MM.1S (cell line): ENCODE measurements at regions not wholly inside any gene's neighbourhood (a gene's known extent, or its start where the extent isn't known, plus 50 kb on each side); places are given as distances from the start of the nearest gene placed in this dataset.

Experiments used
- DNase-seq: peaks from one replicate; pipeline ENCODE4 v3.0.0-alpha.2; 2015
- H2AFZ ChIP-seq: fragments of 300-600 bp; sonication (generic); 2 replicates; pipeline ENCODE4 v1.6.0; 2016; ENCODE audit warnings: antibody characterized with exemption, low read length
- H3F3A ChIP-seq: fragments of 300-600 bp; sonication (generic); 2 replicates; pipeline ENCODE4 v1.6.1; 2016; ENCODE audit warnings: mild to moderate bottlenecking, antibody characterized with exemption, low read length, moderate library complexity, mixed read lengths; ENCODE audit not compliant: insufficient read depth
- H3K27ac ChIP-seq: fragments of 300-600 bp; sonication (generic); 2 replicates; pipeline ENCODE4 v1.5.1; 2016; ENCODE audit warnings: mild to moderate bottlenecking, low read length
- H3K27me3 ChIP-seq: fragments of 300-600 bp; sonication (generic); replicated peaks from 2 replicates; pipeline ENCODE4 v1.6.0; 2016; ENCODE audit warnings: low read length; ENCODE audit not compliant: insufficient read depth
- H3K36me3 ChIP-seq: fragments of 300-600 bp; sonication (generic); replicated peaks from 2 replicates; pipeline ENCODE4 v1.6.1; 2016; ENCODE audit warnings: mild to moderate bottlenecking, low read length, mixed read lengths; ENCODE audit not compliant: insufficient read depth
- H3K4me1 ChIP-seq: fragments of 300-600 bp; sonication (generic); 2 replicates; pipeline ENCODE4 v1.6.1; 2016; ENCODE audit warnings: low read length, mixed read lengths
- H3K4me2 ChIP-seq: fragments of 300-600 bp; sonication (generic); 2 replicates; pipeline ENCODE4 v1.6.0; 2016; ENCODE audit warnings: low read depth, low read length
- H3K4me3 ChIP-seq: fragments of 300-600 bp; sonication (generic); 2 replicates; pipeline ENCODE4 v1.5.1; 2016; ENCODE audit warnings: low read length, mixed read lengths
- H3K79me2 ChIP-seq: fragments of 300-600 bp; sonication (generic); 2 replicates; pipeline ENCODE4 v1.6.1; 2016; ENCODE audit warnings: mixed run types, low read length, mixed read lengths
- H3K9ac ChIP-seq: fragments of 300-600 bp; sonication (generic); 2 replicates; pipeline ENCODE4 v1.6.1; 2016; ENCODE audit warnings: low read length, mixed read lengths
- H3K9me2 ChIP-seq: fragments of 300-600 bp; sonication (generic); replicated peaks from 2 replicates; pipeline ENCODE4 v1.6.1; 2016; ENCODE audit warnings: mild to moderate bottlenecking, low read length, mixed read lengths; ENCODE audit not compliant: insufficient read depth
- H3K9me3 ChIP-seq: fragments of 300-600 bp; sonication (generic); replicated peaks from 2 replicates; pipeline ENCODE4 v1.6.1; 2016; ENCODE audit warnings: mild to moderate bottlenecking, low read length, mixed read lengths; ENCODE audit not compliant: insufficient read depth
- H4K20me1 ChIP-seq: fragments of 300-600 bp; sonication (generic); 2 replicates; pipeline ENCODE4 v1.6.1; 2016; ENCODE audit warnings: mild to moderate bottlenecking, low read length, moderate library complexity, mixed read lengths; ENCODE audit not compliant: insufficient read depth
- EZH2 ChIP-seq: fragments of 300-600 bp; sonication (generic); optimal IDR thresholded peaks from 2 replicates; pipeline ENCODE3; 2017; ENCODE audit warnings: low read depth, mild to moderate bottlenecking, antibody characterized with exemption, low read length, mixed read lengths
- EZH2phosphoT487 ChIP-seq: fragments of 300-600 bp; sonication (generic); IDR thresholded peaks from 2 replicates; pipeline ENCODE4 v1.6.1; 2018; ENCODE audit warnings: antibody characterized with exemption, low read length
- TF ChIP-seq, protein P1 (sequence below): fragments of 300-600 bp; sonication (generic); IDR thresholded peaks from 2 replicates; pipeline ENCODE4 v1.5.1; 2016; ENCODE audit warnings: antibody characterized with exemption, low read length, mixed read lengths

- no peaks in the 10 kb centered on the region for H3K4me1 ChIP-seq
- no peaks in the 10 kb centered on the region for H3K36me3 ChIP-seq
- H3K4me3 ChIP-seq = no peak overlapping the region
- no peak for DNase-seq
- H3K27ac ChIP-seq = no peak overlapping the region
- H3K79me2 ChIP-seq = no peaks in the 10 kb centered on the region
- no peaks in the 10 kb centered on the region for H3K9me2 ChIP-seq
- no peaks in the 10 kb centered on the region for H3F3A ChIP-seq
- no peaks in the 10 kb centered on the region for H4K20me1 ChIP-seq
- no peak overlapping the region for H2AFZ ChIP-seq
- H3K9me3 ChIP-seq = no peaks in the 10 kb centered on the region
- TF ChIP-seq EZH2 (no peak), EZH2phosphoT487 (no peak)
- TF ChIP-seq, protein P1, sequence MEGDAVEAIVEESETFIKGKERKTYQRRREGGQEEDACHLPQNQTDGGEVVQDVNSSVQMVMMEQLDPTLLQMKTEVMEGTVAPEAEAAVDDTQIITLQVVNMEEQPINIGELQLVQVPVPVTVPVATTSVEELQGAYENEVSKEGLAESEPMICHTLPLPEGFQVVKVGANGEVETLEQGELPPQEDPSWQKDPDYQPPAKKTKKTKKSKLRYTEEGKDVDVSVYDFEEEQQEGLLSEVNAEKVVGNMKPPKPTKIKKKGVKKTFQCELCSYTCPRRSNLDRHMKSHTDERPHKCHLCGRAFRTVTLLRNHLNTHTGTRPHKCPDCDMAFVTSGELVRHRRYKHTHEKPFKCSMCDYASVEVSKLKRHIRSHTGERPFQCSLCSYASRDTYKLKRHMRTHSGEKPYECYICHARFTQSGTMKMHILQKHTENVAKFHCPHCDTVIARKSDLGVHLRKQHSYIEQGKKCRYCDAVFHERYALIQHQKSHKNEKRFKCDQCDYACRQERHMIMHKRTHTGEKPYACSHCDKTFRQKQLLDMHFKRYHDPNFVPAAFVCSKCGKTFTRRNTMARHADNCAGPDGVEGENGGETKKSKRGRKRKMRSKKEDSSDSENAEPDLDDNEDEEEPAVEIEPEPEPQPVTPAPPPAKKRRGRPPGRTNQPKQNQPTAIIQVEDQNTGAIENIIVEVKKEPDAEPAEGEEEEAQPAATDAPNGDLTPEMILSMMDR = no peak
- H3K9ac ChIP-seq = no peak overlapping the region
- H3K4me2 ChIP-seq = no peak overlapping the region
- H3K27me3 ChIP-seq = no peaks in the 10 kb centered on the region
Observed at GRCh38 chr4:82268826-82269193, 105.0 kb downstream of the HNRNPD start.

DNA sequence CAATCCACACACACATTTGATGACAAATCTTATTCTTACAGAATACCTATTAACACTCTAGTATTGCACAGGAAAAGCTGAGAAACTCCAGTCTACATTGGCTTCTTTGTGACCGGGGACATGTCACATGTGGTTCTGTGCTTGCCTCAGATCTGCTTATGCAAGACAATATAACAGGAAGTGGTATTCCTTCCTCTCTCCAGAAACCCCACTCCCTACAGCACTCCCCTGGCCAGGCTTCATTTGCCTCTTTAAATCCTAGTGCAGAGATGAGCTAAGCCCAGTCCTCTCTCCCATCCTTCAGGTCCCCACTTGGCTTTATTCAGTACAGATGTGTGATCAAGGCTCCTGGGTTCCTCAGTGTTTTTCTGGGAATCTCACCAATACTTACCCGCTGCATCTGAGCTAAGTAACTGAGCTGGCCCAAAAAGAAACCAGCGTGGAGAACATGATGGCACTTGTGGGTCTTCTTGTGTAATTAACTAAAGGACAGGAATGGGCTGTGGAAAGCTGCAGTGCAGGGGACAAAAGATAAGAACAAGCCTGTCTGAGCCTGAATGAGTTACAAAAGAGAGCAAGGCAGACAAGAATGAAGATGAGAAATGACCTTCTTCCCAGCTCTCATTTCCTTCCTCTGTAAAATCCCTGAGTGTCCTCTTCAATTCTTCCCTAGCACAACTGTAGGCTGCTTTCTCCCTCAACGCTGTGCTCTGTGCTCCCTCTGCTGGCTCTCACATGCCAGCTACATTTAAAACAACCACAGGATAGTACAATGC lies 105.6 kb downstream of the HNRNPD start:
- Histone ChIP-seq H3K9me2 (no peaks in the 10 kb centered on the region), H3K4me3 (no peak overlapping the region), H3K79me2 (no peaks in the 10 kb centered on the region), H4K20me1 (no peaks in the 10 kb centered on the region), H2AFZ (no peak overlapping the region), H3K4me1 (no peaks in the 10 kb centered on the region), H3K9ac (no peak overlapping the region), H3F3A (no peaks in the 10 kb centered on the region), H3K27ac (no peak overlapping the region), H3K4me2 (no peak overlapping the region), H3K27me3 (no peaks in the 10 kb centered on the region), H3K9me3 (no peaks in the 10 kb centered on the region), H3K36me3 (no peaks in the 10 kb centered on the region)
- TF ChIP-seq EZH2phosphoT487 = no peak
- TF ChIP-seq, protein P1 = peak; percentile 85
- DNase-seq = peak; percentile 54

GRCh38 chr4:82267506-82267905 lies 106.3 kb downstream of the HNRNPD start:
- H3K36me3 ChIP-seq = no peaks in the 10 kb centered on the region
- no peak overlapping the region for H3K4me2 ChIP-seq
- no peaks in the 10 kb centered on the region for H4K20me1 ChIP-seq
- no peaks in the 10 kb centered on the region for H3K9me3 ChIP-seq
- H2AFZ ChIP-seq = no peak overlapping the region
- DNase-seq = no peak
- H3K27me3 ChIP-seq = no peaks in the 10 kb centered on the region
- no peaks in the 10 kb centered on the region for H3K4me1 ChIP-seq
- H3K4me3 ChIP-seq = no peak overlapping the region
- H3K9ac ChIP-seq = no peak overlapping the region
- no peaks in the 10 kb centered on the region for H3K9me2 ChIP-seq
- TF ChIP-seq, protein P1 = no peak
- TF ChIP-seq EZH2phosphoT487 (no peak), EZH2 (no peak)
- H3F3A ChIP-seq = no peaks in the 10 kb centered on the region
- H3K79me2 ChIP-seq = no peaks in the 10 kb centered on the region
- H3K27ac ChIP-seq = no peak overlapping the region
